GM12874 (cell line): ENCODE measurements at regions not wholly inside any gene's neighbourhood (a gene's known extent, or its start where the extent isn't known, plus 50 kb on each side); places are given as distances from the start of the nearest gene placed in this dataset.

Source experiments
- CTCF ChIP-seq: IDR thresholded peaks from 2 replicates; pipeline ENCODE4 v1.5.1; 2011; ENCODE audit warnings: low read depth, mild to moderate bottlenecking, control low read depth, low read length, moderate library complexity; ENCODE audit not compliant: insufficient read depth

GRCh38 chr4:164056426-164057142, 562.1 kb downstream of the TMA16 start:
- no peak for TF ChIP-seq CTCF

GRCh38 chr4:164058776-164059445, 564.4 kb downstream of the TMA16 start:
- no peak for TF ChIP-seq CTCF

DNA sequence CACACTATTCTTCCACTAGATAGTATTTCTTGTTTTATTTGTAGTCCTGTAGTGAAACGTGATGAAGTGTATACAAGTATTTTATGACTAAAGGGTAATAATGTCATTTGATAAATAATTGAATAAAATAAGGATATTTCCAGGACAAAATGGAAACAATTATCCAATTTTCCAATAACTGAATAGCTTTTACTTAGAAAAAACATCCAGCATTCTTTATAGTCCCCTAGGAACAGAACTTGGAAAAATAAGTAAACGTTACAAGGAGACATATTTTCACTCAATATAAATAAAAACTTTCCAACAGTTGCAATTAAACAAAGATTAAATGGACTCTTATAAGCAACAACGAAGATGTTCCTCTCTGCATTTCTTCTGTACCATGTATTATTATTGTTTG, 566.0 kb downstream of the TMA16 start:
- TF ChIP-seq CTCF = no peak

DNA sequence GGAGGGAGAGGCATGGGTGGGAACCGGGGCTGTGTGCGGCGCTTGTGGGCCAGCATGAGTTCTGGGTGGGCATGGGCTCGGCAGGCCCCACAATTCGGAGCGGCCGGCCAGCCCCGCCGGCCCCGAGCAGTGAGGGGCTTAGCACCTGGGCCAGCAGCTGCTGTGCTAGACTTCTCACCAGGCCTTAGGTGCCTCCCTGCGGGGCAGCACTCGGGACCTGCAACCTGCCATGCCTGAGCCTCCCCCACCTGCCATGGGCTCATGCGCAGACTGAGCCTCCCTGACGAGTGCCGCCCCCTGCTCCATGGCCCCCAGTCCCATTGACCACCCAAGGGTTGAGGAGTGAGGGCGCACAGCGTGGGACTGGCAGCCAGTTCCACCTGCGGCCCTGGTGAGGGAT, 573.9 kb downstream of the TMA16 start:
- TF ChIP-seq CTCF = no peak

- no peak for TF ChIP-seq CTCF
Observed at GRCh38 chr4:164070625-164071024, 576.1 kb downstream of the TMA16 start.

DNA sequence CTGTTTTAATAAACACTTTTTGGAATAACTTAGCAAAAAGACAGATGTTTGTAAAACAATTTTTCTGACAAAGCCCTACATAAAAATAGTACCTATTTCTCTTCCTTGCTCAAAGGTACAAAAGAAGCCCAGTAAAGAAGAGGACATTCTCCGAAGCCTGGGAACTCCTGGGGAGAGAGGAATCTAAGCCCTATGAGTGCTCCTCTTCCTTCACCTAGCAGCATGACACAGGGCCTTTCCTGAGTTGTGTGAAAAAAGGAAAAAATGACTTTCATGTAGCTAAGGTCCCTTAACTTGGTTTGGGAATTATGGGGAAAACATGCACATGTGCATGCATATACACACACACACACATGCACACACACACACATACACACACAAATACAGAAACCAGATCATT, 586.9 kb downstream of the TMA16 start:
- no peak for TF ChIP-seq CTCF

GRCh38 chr4:164081801-164082200, 587.3 kb downstream of the TMA16 start:
- TF ChIP-seq CTCF = no peak
